HG03159 (cell line): ENCODE measurements at regions not wholly inside any gene's neighbourhood (a gene's known extent, or its start where the extent isn't known, plus 50 kb on each side); places are given as distances from the start of the nearest gene placed in this dataset.
"Not testable (repeated sequence)": the region's sequence is repeated elsewhere in the genome, so short reads cannot be mapped to it uniquely, and the experiment has no call there.

Experiments used
- ATAC-seq: cut with Tn5 transposase; IDR thresholded peaks from one replicate; pipeline ENCODE4 v1.9.1; 2021; ENCODE audit warnings: mild to moderate bottlenecking, moderate library complexity; ENCODE audit not compliant: unreplicated experiment

GRCh38 chr1:220942278-220942677 lies 63.0 kb downstream of the HLX start:
- ATAC-seq = no peak

- ATAC-seq = not testable (repeated sequence)
Measured at GRCh38 chr1:220942914-220943313, 63.7 kb downstream of the HLX start.

- no peak for ATAC-seq
Measured at GRCh38 chr1:220943319-220943996, 64.2 kb downstream of the HLX start.

GRCh38 chr1:220950576-220950975 lies 71.3 kb downstream of the HLX start:
- ATAC-seq = no peak

GRCh38 chr1:220952961-220953643 lies 73.9 kb downstream of the HLX start:
- no peak for ATAC-seq

GRCh38 chr1:220954321-220955075 lies 75.3 kb downstream of the HLX start:
- ATAC-seq = no peak

GRCh38 chr1:220955116-220955515 lies 75.9 kb downstream of the HLX start:
- ATAC-seq = no peak

- no peak for ATAC-seq
Measured at GRCh38 chr1:220956501-220957232, 77.4 kb downstream of the HLX start.

GRCh38 chr1:220957233-220957605 lies 78.0 kb downstream of the HLX start:
- no peak for ATAC-seq

- ATAC-seq = no peak
Measured at GRCh38 chr1:220958234-220958633, 79.0 kb downstream of the HLX start.

GRCh38 chr1:220962031-220962751 lies 82.9 kb downstream of the HLX start:
- no peak for ATAC-seq

GRCh38 chr1:220966041-220966440 lies 86.8 kb downstream of the HLX start:
- ATAC-seq = no peak

- ATAC-seq = no peak
Measured at GRCh38 chr1:220966473-220966872, 87.2 kb downstream of the HLX start.

- no peak for ATAC-seq
Measured at GRCh38 chr1:220966881-220967611, 87.8 kb downstream of the HLX start.

- ATAC-seq = no peak
Measured at GRCh38 chr1:220967911-220968310, 88.7 kb downstream of the HLX start.

- not testable (repeated sequence) for ATAC-seq
Measured at GRCh38 chr1:220969281-220969680, 90.0 kb downstream of the HLX start.

GRCh38 chr1:220970311-220970710 lies 91.1 kb downstream of the HLX start:
- ATAC-seq = no peak

- ATAC-seq = no peak
Measured at GRCh38 chr1:220971221-220971620, 92.0 kb downstream of the HLX start.

- ATAC-seq = no peak
Measured at GRCh38 chr1:220974431-220974830, 95.2 kb downstream of the HLX start.

GRCh38 chr1:220976390-220976789 lies 97.1 kb downstream of the HLX start:
- ATAC-seq = no peak
